ENCODE measurements at regions not wholly inside any gene's neighbourhood (a gene's known extent, or its start where the extent isn't known, plus 50 kb on each side); places are given as distances from the start of the nearest gene placed in this dataset.

- no peaks in the 10 kb centered on the region for H3K36me3 ChIP-seq (ENCODE audit: control insufficient read depth in 2 of 2, insufficient read depth in 2 of 2, low read length in 1 of 2)
- H3K9me3 ChIP-seq (ENCODE audit: control insufficient read depth in 2 of 2, insufficient read depth in 1 of 2, low read length in 1 of 2), result no peaks in the 10 kb centered on the region
- 90% methylated on average over 3 of the region's 3 CpGs for WGBS
- no peaks in the 10 kb centered on the region for H3K4me1 ChIP-seq (ENCODE audit: control insufficient read depth in 2 of 2, insufficient read depth in 2 of 2, low read length in 2 of 2)
- no peak for DNase-seq (ENCODE audit: low read depth in 6 of 9, low spot score in 9 of 9)
- H3K4me3 ChIP-seq (ENCODE audit: low read length in 2 of 2), result no peak overlapping the region
- H3K27ac ChIP-seq (ENCODE audit: low read depth in 1 of 2, low read length in 1 of 2), result no peak overlapping the region
- H3K27me3 ChIP-seq (ENCODE audit: control insufficient read depth in 2 of 2, insufficient read depth in 1 of 2, low read length in 1 of 2), result no peaks in the 10 kb centered on the region
Observed at GRCh38 chr1:70635868-70636267, 224.8 kb downstream of the CTH start.

- 100% methylated on average over 1 of the region's 1 CpG for WGBS
- H3K36me3 ChIP-seq (ENCODE audit: control insufficient read depth in 2 of 2, insufficient read depth in 2 of 2, low read length in 1 of 2), result no peaks in the 10 kb centered on the region
- no peak overlapping the region for H3K4me3 ChIP-seq (ENCODE audit: low read length in 2 of 2)
- H3K4me1 ChIP-seq (ENCODE audit: control insufficient read depth in 2 of 2, insufficient read depth in 2 of 2, low read length in 2 of 2), result no peaks in the 10 kb centered on the region
- no peak for DNase-seq (ENCODE audit: low read depth in 6 of 9, low spot score in 9 of 9)
- no peaks in the 10 kb centered on the region for H3K9me3 ChIP-seq (ENCODE audit: control insufficient read depth in 2 of 2, insufficient read depth in 1 of 2, low read length in 1 of 2)
- no peaks in the 10 kb centered on the region for H3K27me3 ChIP-seq (ENCODE audit: control insufficient read depth in 2 of 2, insufficient read depth in 1 of 2, low read length in 1 of 2)
- H3K27ac ChIP-seq (ENCODE audit: low read depth in 1 of 2, low read length in 1 of 2), result no peak overlapping the region
Observed at GRCh38 chr1:70641868-70642267, 230.8 kb downstream of the CTH start.

GRCh38 chr1:70656361-70656760 is 245.3 kb downstream of the CTH start:
- no peak overlapping the region for H3K27ac ChIP-seq (ENCODE audit: low read depth in 1 of 2, low read length in 1 of 2)
- no peak overlapping the region for H3K4me3 ChIP-seq (ENCODE audit: low read length in 2 of 2)
- WGBS, result 94% methylated on average over 2 of the region's 2 CpGs
- no peak for DNase-seq (ENCODE audit: low read depth in 6 of 9, low spot score in 9 of 9)
- H3K27me3 ChIP-seq (ENCODE audit: control insufficient read depth in 2 of 2, insufficient read depth in 1 of 2, low read length in 1 of 2), result no peaks in the 10 kb centered on the region
- H3K36me3 ChIP-seq (ENCODE audit: control insufficient read depth in 2 of 2, insufficient read depth in 2 of 2, low read length in 1 of 2), result no peaks in the 10 kb centered on the region
- no peaks in the 10 kb centered on the region for H3K4me1 ChIP-seq (ENCODE audit: control insufficient read depth in 2 of 2, insufficient read depth in 2 of 2, low read length in 2 of 2)
- no peaks in the 10 kb centered on the region for H3K9me3 ChIP-seq (ENCODE audit: control insufficient read depth in 2 of 2, insufficient read depth in 1 of 2, low read length in 1 of 2)

- no peaks in the 10 kb centered on the region for H3K36me3 ChIP-seq (ENCODE audit: control insufficient read depth in 2 of 2, insufficient read depth in 2 of 2, low read length in 1 of 2)
- H3K4me1 ChIP-seq (ENCODE audit: control insufficient read depth in 2 of 2, insufficient read depth in 2 of 2, low read length in 2 of 2), result no peaks in the 10 kb centered on the region
- H3K27me3 ChIP-seq (ENCODE audit: control insufficient read depth in 2 of 2, insufficient read depth in 1 of 2, low read length in 1 of 2), result no peaks in the 10 kb centered on the region
- WGBS, result 91% methylated on average over 2 of the region's 2 CpGs
- no peaks in the 10 kb centered on the region for H3K9me3 ChIP-seq (ENCODE audit: control insufficient read depth in 2 of 2, insufficient read depth in 1 of 2, low read length in 1 of 2)
- H3K4me3 ChIP-seq (ENCODE audit: low read length in 2 of 2), result no peak overlapping the region
- DNase-seq (ENCODE audit: low read depth in 6 of 9, low spot score in 9 of 9), result no peak
- no peak overlapping the region for H3K27ac ChIP-seq (ENCODE audit: low read depth in 1 of 2, low read length in 1 of 2)
Observed at GRCh38 chr1:70659891-70660290, 248.8 kb downstream of the CTH start.

GRCh38 chr1:70666381-70667140 is 255.5 kb downstream of the CTH start:
- Histone ChIP-seq H3K4me1 (ENCODE audit: control insufficient read depth in 2 of 2, insufficient read depth in 2 of 2, low read length in 2 of 2) (no peaks in the 10 kb centered on the region), H3K27ac (ENCODE audit: low read depth in 1 of 2, low read length in 1 of 2) (no peak overlapping the region), H3K36me3 (ENCODE audit: control insufficient read depth in 2 of 2, insufficient read depth in 2 of 2, low read length in 1 of 2) (no peaks in the 10 kb centered on the region), H3K9me3 (ENCODE audit: control insufficient read depth in 2 of 2, insufficient read depth in 1 of 2, low read length in 1 of 2) (no peaks in the 10 kb centered on the region), H3K4me3 (ENCODE audit: low read length in 2 of 2) (no peak overlapping the region), H3K27me3 (ENCODE audit: control insufficient read depth in 2 of 2, insufficient read depth in 1 of 2, low read length in 1 of 2) (no peaks in the 10 kb centered on the region)
- no peak for DNase-seq (ENCODE audit: low read depth in 6 of 9, low spot score in 9 of 9)
- WGBS, result 94% methylated on average over 8 of the region's 8 CpGs

GRCh38 chr1:70667494-70668170 is 256.6 kb downstream of the CTH start:
- no peak for DNase-seq (ENCODE audit: low read depth in 6 of 9, low spot score in 9 of 9)
- Histone ChIP-seq H3K27ac (ENCODE audit: low read depth in 1 of 2, low read length in 1 of 2) (no peak overlapping the region), H3K36me3 (ENCODE audit: control insufficient read depth in 2 of 2, insufficient read depth in 2 of 2, low read length in 1 of 2) (no peaks in the 10 kb centered on the region), H3K4me1 (ENCODE audit: control insufficient read depth in 2 of 2, insufficient read depth in 2 of 2, low read length in 2 of 2) (no peaks in the 10 kb centered on the region), H3K27me3 (ENCODE audit: control insufficient read depth in 2 of 2, insufficient read depth in 1 of 2, low read length in 1 of 2) (no peaks in the 10 kb centered on the region), H3K4me3 (ENCODE audit: low read length in 2 of 2) (no peak overlapping the region), H3K9me3 (ENCODE audit: control insufficient read depth in 2 of 2, insufficient read depth in 1 of 2, low read length in 1 of 2) (no peaks in the 10 kb centered on the region)

GRCh38 chr1:70671006-70671405 is 259.9 kb downstream of the CTH start:
- Histone ChIP-seq H3K36me3 (ENCODE audit: control insufficient read depth in 2 of 2, insufficient read depth in 2 of 2, low read length in 1 of 2) (no peaks in the 10 kb centered on the region), H3K27ac (ENCODE audit: low read depth in 1 of 2, low read length in 1 of 2) (no peak overlapping the region), H3K9me3 (ENCODE audit: control insufficient read depth in 2 of 2, insufficient read depth in 1 of 2, low read length in 1 of 2) (no peaks in the 10 kb centered on the region), H3K4me1 (ENCODE audit: control insufficient read depth in 2 of 2, insufficient read depth in 2 of 2, low read length in 2 of 2) (peaks cover 0 to 4% of the 10 kb centered on the region in 2 donors), H3K4me3 (ENCODE audit: low read length in 2 of 2) (no peak overlapping the region), H3K27me3 (ENCODE audit: control insufficient read depth in 2 of 2, insufficient read depth in 1 of 2, low read length in 1 of 2) (no peaks in the 10 kb centered on the region)
- 93% methylated on average over 4 of the region's 4 CpGs for WGBS
- no peak for DNase-seq (ENCODE audit: low read depth in 6 of 9, low spot score in 9 of 9)

- 94% methylated on average over 3 of the region's 3 CpGs for WGBS
- peak in 2 of 9 donors; percentile 4 to 20 for DNase-seq (ENCODE audit: low read depth in 6 of 9, low spot score in 9 of 9)
Observed at GRCh38 chr1:70672442-70672888, 261.4 kb downstream of the CTH start.

GRCh38 chr1:70674941-70675685 is 264.0 kb downstream of the CTH start:
- H3K4me3 ChIP-seq (ENCODE audit: low read length in 2 of 2), result no peak overlapping the region
- WGBS, result 70% methylated on average over 3 of the region's 3 CpGs
- H3K4me1 ChIP-seq (ENCODE audit: control insufficient read depth in 2 of 2, insufficient read depth in 2 of 2, low read length in 2 of 2), result peaks cover 0 to 4% of the 10 kb centered on the region in 2 donors
- no peak for DNase-seq (ENCODE audit: low read depth in 6 of 9, low spot score in 9 of 9)
- H3K27ac ChIP-seq (ENCODE audit: low read depth in 1 of 2, low read length in 1 of 2), result no peak overlapping the region
- H3K27me3 ChIP-seq (ENCODE audit: control insufficient read depth in 2 of 2, insufficient read depth in 1 of 2, low read length in 1 of 2), result no peaks in the 10 kb centered on the region
- no peaks in the 10 kb centered on the region for H3K36me3 ChIP-seq (ENCODE audit: control insufficient read depth in 2 of 2, insufficient read depth in 2 of 2, low read length in 1 of 2)
- H3K9me3 ChIP-seq (ENCODE audit: control insufficient read depth in 2 of 2, insufficient read depth in 1 of 2, low read length in 1 of 2), result no peaks in the 10 kb centered on the region

More at GRCh38 chr1:70672442-70672888, 261.4 kb downstream of the CTH start:
- Histone ChIP-seq H3K4me3 (ENCODE audit: low read length in 2 of 2) (no peak overlapping the region), H3K27me3 (ENCODE audit: control insufficient read depth in 2 of 2, insufficient read depth in 1 of 2, low read length in 1 of 2) (no peaks in the 10 kb centered on the region), H3K4me1 (ENCODE audit: control insufficient read depth in 2 of 2, insufficient read depth in 2 of 2, low read length in 2 of 2) (peaks cover 0 to 4% of the 10 kb centered on the region in 2 donors), H3K36me3 (ENCODE audit: control insufficient read depth in 2 of 2, insufficient read depth in 2 of 2, low read length in 1 of 2) (no peaks in the 10 kb centered on the region), H3K27ac (ENCODE audit: low read depth in 1 of 2, low read length in 1 of 2) (peak overlapping the region in 1 of 2 donors; percentile 32), H3K9me3 (ENCODE audit: control insufficient read depth in 2 of 2, insufficient read depth in 1 of 2, low read length in 1 of 2) (no peaks in the 10 kb centered on the region)

Data from thymus (tissue), 11 donors.